Stimulated activated CD4-positive, alpha-beta T cell treated with anti-CD3 and anti-CD28 coated beads, Interleukin-4, amount 100 ng/mL, for 24 hours (primary cell): ENCODE measurements at regions not wholly inside any gene's neighbourhood (a gene's known extent, or its start where the extent isn't known, plus 50 kb on each side); places are given as distances from the start of the nearest gene placed in this dataset.
"Not testable (repeated sequence)": the region's sequence is repeated elsewhere in the genome, so short reads cannot be mapped to it uniquely, and the experiment has no call there.

Source experiments
- DNase-seq: peaks from one replicate; pipeline ENCODE4 v3.0.0-alpha.2; 2020

- DNase-seq = no peak
Measured at GRCh38 chr10:111634191-111634590, 549.4 kb downstream of the GPAM start.

- DNase-seq = no peak
Measured at GRCh38 chr10:111646021-111646420, 537.5 kb downstream of the GPAM start.

- no peak for DNase-seq
Measured at GRCh38 chr10:111648046-111648445, 535.5 kb downstream of the GPAM start.

- not testable (repeated sequence) for DNase-seq
Measured at GRCh38 chr10:111649080-111649479, 534.5 kb downstream of the GPAM start.

- no peak for DNase-seq
Measured at GRCh38 chr10:111650088-111650487, 533.5 kb downstream of the GPAM start.

- no peak for DNase-seq
Measured at GRCh38 chr10:111656066-111656465, 527.5 kb downstream of the GPAM start.

- no peak for DNase-seq
Measured at GRCh38 chr10:111677759-111678158, 505.8 kb downstream of the GPAM start.

- no peak for DNase-seq
Measured at GRCh38 chr10:111686796-111687195, 496.8 kb downstream of the GPAM start.

GRCh38 chr10:111698711-111699110 lies 484.9 kb downstream of the GPAM start:
- DNase-seq = no peak

- DNase-seq = no peak
Measured at GRCh38 chr10:111703986-111704385, 479.6 kb downstream of the GPAM start.

GRCh38 chr10:111705021-111705420 lies 478.5 kb downstream of the GPAM start:
- DNase-seq = no peak

- no peak for DNase-seq
Measured at GRCh38 chr10:111706331-111706730, 477.2 kb downstream of the GPAM start.

- no peak for DNase-seq
Measured at GRCh38 chr10:111707076-111707475, 476.5 kb downstream of the GPAM start.

GRCh38 chr10:111709603-111710002 lies 474.0 kb downstream of the GPAM start:
- no peak for DNase-seq

- no peak for DNase-seq
Measured at GRCh38 chr10:111716032-111716431, 467.5 kb downstream of the GPAM start.

- no peak for DNase-seq
Measured at GRCh38 chr10:111724121-111724520, 459.4 kb downstream of the GPAM start.

- DNase-seq = no peak
Measured at GRCh38 chr10:111725050-111725449, 458.5 kb downstream of the GPAM start.

GRCh38 chr10:111732166-111732785 lies 451.3 kb downstream of the GPAM start:
- DNase-seq = no peak

GRCh38 chr10:111739125-111739873 lies 444.3 kb downstream of the GPAM start:
- DNase-seq = no peak

- DNase-seq = no peak
Measured at GRCh38 chr10:111739874-111740139, 443.8 kb downstream of the GPAM start.

- DNase-seq = no peak
Measured at GRCh38 chr10:111745982-111746381, 437.6 kb downstream of the GPAM start.

- no peak for DNase-seq
Measured at GRCh38 chr10:111747751-111748150, 435.8 kb downstream of the GPAM start.

GRCh38 chr10:111748184-111748583 lies 435.4 kb downstream of the GPAM start:
- no peak for DNase-seq

- no peak for DNase-seq
Measured at GRCh38 chr10:111750165-111750849, 433.3 kb downstream of the GPAM start.
